Stimulated activated CD4-positive, alpha-beta T cell treated with anti-CD3 and anti-CD28 coated beads, TNF-alpha, amount 100 ng/mL, for 24 hours (primary cell): ENCODE measurements at regions not wholly inside any gene's neighbourhood (a gene's known extent, or its start where the extent isn't known, plus 50 kb on each side); places are given as distances from the start of the nearest gene placed in this dataset.
"Not testable (repeated sequence)": the region's sequence is repeated elsewhere in the genome, so short reads cannot be mapped to it uniquely, and the experiment has no call there.

Source experiments
- DNase-seq, 3 experiments: peaks; one replicate each; pipeline ENCODE4 v3.0.0-alpha.2; 2020; ENCODE audit warnings: low read depth in 3 of 3

GRCh38 chr2:82987706-82988105 is 1471.4 kb downstream of the SUCLG1 start:
- DNase-seq: not testable (repeated sequence)

GRCh38 chr2:82986899-82987298 is 1472.2 kb downstream of the SUCLG1 start:
- no peak for DNase-seq

- DNase-seq: no peak
These were observed 1473.4 kb downstream of the SUCLG1 start for GRCh38 chr2:82985572-82986197.

- DNase-seq: no peak
These were observed 1490.7 kb downstream of the SUCLG1 start for GRCh38 chr2:82968358-82968757.

- no peak for DNase-seq
These were observed 1494.7 kb downstream of the SUCLG1 start for GRCh38 chr2:82964341-82964740.

- no peak for DNase-seq
These were observed 1499.4 kb downstream of the SUCLG1 start for GRCh38 chr2:82959727-82960126.

GRCh38 chr2:82954868-82955267 is 1504.2 kb downstream of the SUCLG1 start:
- no peak for DNase-seq

GRCh38 chr2:82939211-82939610 is 1519.9 kb downstream of the SUCLG1 start:
- DNase-seq: no peak

- DNase-seq: not testable (repeated sequence)
These were observed 1520.7 kb downstream of the SUCLG1 start for GRCh38 chr2:82938321-82938845.

- DNase-seq: no peak
These were observed 1545.5 kb downstream of the SUCLG1 start for GRCh38 chr2:82913566-82913965.

GRCh38 chr2:82896117-82896516 is 1563.0 kb downstream of the SUCLG1 start:
- no peak for DNase-seq

- no peak for DNase-seq
These were observed 1565.9 kb downstream of the SUCLG1 start for GRCh38 chr2:82893190-82893589.

GRCh38 chr2:82879803-82880202 is 1579.3 kb downstream of the SUCLG1 start:
- DNase-seq: no peak

- DNase-seq: no peak
These were observed 1583.2 kb downstream of the SUCLG1 start for GRCh38 chr2:82875858-82876257.

- DNase-seq: no peak
These were observed 1601.1 kb downstream of the SUCLG1 start for GRCh38 chr2:82857967-82858366.

- DNase-seq: no peak
These were observed 1605.8 kb downstream of the SUCLG1 start for GRCh38 chr2:82853299-82853698.

- DNase-seq: no peak
These were observed 1606.3 kb downstream of the SUCLG1 start for GRCh38 chr2:82852787-82853186.

GRCh38 chr2:82848285-82848684 is 1610.8 kb downstream of the SUCLG1 start:
- no peak for DNase-seq

- DNase-seq: no peak
These were observed 1620.0 kb downstream of the SUCLG1 start for GRCh38 chr2:82839036-82839435.

GRCh38 chr2:82837588-82838304 is 1621.3 kb downstream of the SUCLG1 start:
- no peak for DNase-seq

GRCh38 chr2:82834893-82835292 is 1624.2 kb downstream of the SUCLG1 start:
- DNase-seq: no peak

- no peak for DNase-seq
These were observed 1631.7 kb downstream of the SUCLG1 start for GRCh38 chr2:82827426-82827825.

- DNase-seq: no peak
These were observed 1632.6 kb downstream of the SUCLG1 start for GRCh38 chr2:82826437-82826836.
